T-cell (primary cell): ENCODE measurements at regions not wholly inside any gene's neighbourhood (a gene's known extent, or its start where the extent isn't known, plus 50 kb on each side); places are given as distances from the start of the nearest gene placed in this dataset.
A peak's percentile ranks its signal among the peaks of the same experiment; 100 is the strongest.

Source experiments
- ATAC-seq, 4 experiments: fragments of 200-7000 bp in 3 of 4; fragments of 150-1000 bp in 1 of 4; cut with Tn5 transposase; replicated peaks in 1 of 4; 1 replicate in 3 of 4; 2 replicates in 1 of 4; pipeline ENCODE4 v1.10.0; 2021; ENCODE audit warnings: moderate library complexity in 3 of 4, mild to moderate bottlenecking in 2 of 4, moderate number of reproducible peaks in 1 of 4
- CTCF ChIA-PET, 2 donors: fragments of 300-600 bp; sonication (Branson Sonifier 250); formaldehyde crosslinking; loops; one replicate each; lab custom pipeline; 2022; ENCODE audit warnings: antibody characterized with exemption in 2 of 2; lab: Charles Lee
- POLR2A ChIA-PET, 2 donors: fragments of 300-600 bp; sonication (Branson Sonifier 250); formaldehyde crosslinking; loops; one replicate each; lab custom pipeline; 2022; ENCODE audit warnings: antibody characterized with exemption in 2 of 2; lab: Charles Lee
- DNase-seq, 35 experiments: peaks; one replicate each; pipeline versions ENCODE4 v3.0.0 to v3.0.0-alpha.2; 2013 to 2023
- H3K27ac ChIP-seq: one replicate; pipeline ENCODE4 v1.5.1; 2013; ENCODE audit warnings: low read length
- H3K27me3 ChIP-seq, 2 experiments: replicated peaks in 1 of 2; 1 replicate in 1 of 2; 2 replicates in 1 of 2; pipeline versions ENCODE4 v1.6.1 to v1.7.0; 2013; ENCODE audit warnings: low read length in 1 of 2, mixed read lengths in 1 of 2; ENCODE audit not compliant: control insufficient read depth in 2 of 2, insufficient read depth in 2 of 2; ENCODE audit errors: extremely low read depth in 1 of 2
- H3K36me3 ChIP-seq, 2 donors: 1 replicate in 1 of 2; 2 replicates in 1 of 2; pipeline versions ENCODE4 v1.6.1 to v1.7.0; 2013; ENCODE audit warnings: low read length in 1 of 2; ENCODE audit not compliant: control insufficient read depth in 2 of 2, insufficient read depth in 1 of 2; ENCODE audit errors: extremely low read depth in 1 of 2
- H3K4me1 ChIP-seq, 2 experiments: 1 replicate in 1 of 2; 2 replicates in 1 of 2; pipeline versions ENCODE4 v1.6.1 to v1.7.0; 2013; ENCODE audit warnings: low read length in 2 of 2, mixed read lengths in 1 of 2; ENCODE audit not compliant: insufficient read depth in 2 of 2, control insufficient read depth in 1 of 2; ENCODE audit errors: extremely low read depth in 1 of 2
- H3K4me3 ChIP-seq, 2 donors: 1 replicate in 1 of 2; 2 replicates in 1 of 2; pipeline versions ENCODE4 v1.5.1 to v1.7.0; 2013; ENCODE audit warnings: mild to moderate bottlenecking in 2 of 2, low read length in 1 of 2, moderate library complexity in 1 of 2; ENCODE audit not compliant: control insufficient read depth in 1 of 2; ENCODE audit errors: extremely low read depth in 1 of 2
- H3K9me3 ChIP-seq: 2 replicates; pipeline ENCODE4 v1.7.0; 2013
- H3K27ac Mint-ChIP-seq, 2 donors: one replicate each; pipeline ENCODE4 v1.8.0; 2020 to 2021; ENCODE audit warnings: mild to moderate bottlenecking in 2 of 2, mixed read lengths in 2 of 2
- H3K27me3 Mint-ChIP-seq, 2 donors: one replicate each; pipeline ENCODE4 v1.8.0; 2021 to 2022; ENCODE audit warnings: mixed read lengths in 2 of 2
- H3K36me3 Mint-ChIP-seq: one replicate; pipeline ENCODE4 v1.8.0; 2021; ENCODE audit warnings: mixed read lengths
- H3K4me1 Mint-ChIP-seq, 3 donors: one replicate each; pipeline ENCODE4 v1.8.0; 2020 to 2022; ENCODE audit warnings: mixed read lengths in 3 of 3, mild to moderate bottlenecking in 1 of 3
- H3K4me3 Mint-ChIP-seq, 3 donors: one replicate each; pipeline ENCODE4 v1.8.0; 2020 to 2022; ENCODE audit warnings: mild to moderate bottlenecking in 3 of 3, mixed read lengths in 3 of 3, moderate library complexity in 3 of 3
- H3K9me3 Mint-ChIP-seq, 3 donors: one replicate each; pipeline ENCODE4 v1.8.0; 2020 to 2022; ENCODE audit warnings: mixed read lengths in 3 of 3
- WGBS: methylation state at CpG from one replicate; pipeline ENCODE4 v1.1.5; 2013; ENCODE audit warnings: missing lambda C conversion rate; ENCODE audit not compliant: insufficient coverage; 5-methylcytosine and 5-hydroxymethylcytosine counted together

DNA sequence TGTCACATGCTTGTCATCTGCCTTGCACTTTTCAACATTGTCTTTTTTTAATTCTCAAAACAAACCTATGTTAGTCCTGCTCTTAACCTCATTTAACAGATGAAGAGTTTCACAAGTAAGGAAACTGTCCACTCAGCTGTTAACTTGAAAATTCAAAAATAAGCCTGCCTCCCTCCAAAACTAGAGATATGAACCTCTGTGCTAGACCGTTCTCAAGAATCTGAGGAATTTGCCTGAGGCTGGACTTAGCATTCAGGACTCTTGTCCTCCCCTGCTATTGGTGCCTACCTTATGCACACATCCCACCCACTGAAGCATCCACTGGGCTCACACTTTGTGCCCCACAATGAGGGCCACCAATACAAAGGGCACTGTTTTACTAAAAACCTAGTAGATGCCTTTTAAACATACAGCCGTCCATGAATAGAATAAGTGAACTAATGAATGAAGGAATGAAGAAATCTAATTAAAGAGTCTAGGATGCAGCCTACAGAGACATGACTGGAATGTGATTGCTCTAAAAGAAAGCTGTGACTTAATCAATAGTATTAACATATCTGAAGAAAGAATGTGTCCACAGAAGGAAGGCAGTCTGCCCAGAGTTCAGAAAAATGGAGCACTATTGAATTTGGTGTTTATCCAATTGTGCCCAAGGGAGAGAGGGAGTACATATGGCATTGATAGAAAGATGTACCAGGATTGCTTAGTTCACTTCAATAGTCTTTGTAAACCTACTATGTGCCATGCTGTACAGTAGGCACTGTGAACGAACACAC, 238.5 kb downstream of the SPTSSA start:
- DNase-seq (no peak), ATAC-seq (no peak)
- Mint-ChIP-seq H3K27ac (no peak overlapping the region), H3K27me3 (peaks cover 6 to 7% of the 10 kb centered on the region in 2 donors), H3K36me3 (no peaks in the 10 kb centered on the region), H3K4me1 (peaks cover 7 to 13% (median 9%) of the 10 kb centered on the region in 3 donors), H3K4me3 (no peak overlapping the region), H3K9me3 (no peaks in the 10 kb centered on the region)
- no peaks in the 10 kb centered on the region for H3K4me1 ChIP-seq
- H3K9me3 ChIP-seq: no peaks in the 10 kb centered on the region
- peaks cover 0 to 3% of the 10 kb centered on the region in 2 experiments for H3K27me3 ChIP-seq
- POLR2A ChIA-PET: no interaction called here
- no peaks in the 10 kb centered on the region for H3K36me3 ChIP-seq
- no peak overlapping the region for H3K27ac ChIP-seq
- H3K4me3 ChIP-seq: no peak overlapping the region
- 88% methylated on average over 1 of the region's 3 CpGs for WGBS
- CTCF ChIA-PET: interaction anchor here in 1 of 2 donors (0.6 kb wide), 1 partner anchor 419 kb away, joined by 3 read pairs; no protein-coding TSS in a partner anchor

DNA sequence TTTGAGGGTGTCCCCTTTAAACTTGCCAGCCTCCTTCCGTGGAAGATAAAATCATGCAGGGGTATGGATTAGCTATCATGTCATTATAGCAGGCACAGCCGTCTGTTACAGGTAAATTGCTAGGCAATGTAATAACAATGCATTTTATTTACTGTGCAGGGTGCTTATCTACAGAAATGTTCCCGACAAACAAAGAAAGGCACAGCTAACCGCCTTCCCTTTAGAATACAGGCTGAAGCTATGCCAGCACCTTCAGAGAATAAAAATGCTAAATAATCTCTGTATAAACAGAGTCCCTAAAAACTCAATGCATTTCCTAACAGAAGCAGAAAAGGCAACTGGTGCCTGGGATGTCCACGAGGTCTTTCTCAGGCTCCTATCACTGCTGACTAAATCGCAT, 239.2 kb downstream of the SPTSSA start:
- POLR2A ChIA-PET: no interaction called here
- H3K9me3 Mint-ChIP-seq: no peaks in the 10 kb centered on the region

GRCh38 chr14:34222122-34222521, 239.9 kb downstream of the SPTSSA start:
- no peak overlapping the region for H3K4me3 Mint-ChIP-seq
- CTCF ChIA-PET: no interaction called here

More for the DNA sequence above, 239.2 kb downstream of the SPTSSA start:
- Histone ChIP-seq H3K27ac (no peak overlapping the region), H3K4me3 (no peak overlapping the region), H3K27me3 (peaks cover 0 to 3% of the 10 kb centered on the region in 2 experiments), H3K4me1 (no peaks in the 10 kb centered on the region), H3K36me3 (no peaks in the 10 kb centered on the region), H3K9me3 (no peaks in the 10 kb centered on the region)
- no peaks in the 10 kb centered on the region for H3K36me3 Mint-ChIP-seq
- H3K4me3 Mint-ChIP-seq: no peak overlapping the region
- no peak overlapping the region for H3K27ac Mint-ChIP-seq
- CTCF ChIA-PET: no interaction called here
- WGBS: 92% methylated on average over 2 of the region's 6 CpGs
- ATAC-seq: no peak
- H3K4me1 Mint-ChIP-seq: peaks cover 3 to 11% (median 8%) of the 10 kb centered on the region in 3 donors
- H3K27me3 Mint-ChIP-seq: peaks cover 5 to 6% of the 10 kb centered on the region in 2 donors
- no peak for DNase-seq

DNA sequence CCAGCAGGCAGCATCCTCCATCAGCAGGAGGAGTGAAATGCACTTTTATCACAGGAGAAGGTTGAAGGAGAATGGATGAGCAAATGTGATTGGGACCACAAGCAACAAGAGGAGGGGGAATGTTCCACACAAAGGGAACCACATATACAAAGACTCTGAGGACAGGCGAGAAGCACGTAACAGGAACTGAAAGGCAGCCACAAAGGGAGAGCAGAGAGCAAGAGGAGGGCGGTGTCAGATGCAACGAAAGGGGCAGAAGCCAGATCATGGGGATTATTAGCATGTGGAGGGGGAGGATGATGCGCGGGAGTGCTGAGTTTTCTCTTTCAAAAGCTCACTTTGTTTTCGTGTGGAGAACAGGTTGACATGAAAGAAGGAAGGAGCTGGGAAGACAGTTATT, 241.1 kb downstream of the SPTSSA start:
- no peak overlapping the region for H3K27ac ChIP-seq

More at GRCh38 chr14:34222122-34222521, 239.9 kb downstream of the SPTSSA start:
- Histone ChIP-seq H3K4me1 (no peaks in the 10 kb centered on the region), H3K36me3 (no peaks in the 10 kb centered on the region), H3K27ac (no peak overlapping the region), H3K27me3 (peaks cover 0 to 3% of the 10 kb centered on the region in 2 experiments), H3K9me3 (no peaks in the 10 kb centered on the region), H3K4me3 (no peak overlapping the region)
- Mint-ChIP-seq H3K27ac (no peak overlapping the region), H3K36me3 (no peaks in the 10 kb centered on the region), H3K9me3 (no peaks in the 10 kb centered on the region), H3K27me3 (peaks cover 0 to 4% of the 10 kb centered on the region in 2 donors), H3K4me1 (peaks cover 0 to 7% (median 4%) of the 10 kb centered on the region in 3 donors)
- DNase-seq: no peak
- no CpG with 5 or more reads among the region's 3 CpGs for WGBS
- POLR2A ChIA-PET: no interaction called here
- no peak for ATAC-seq

GRCh38 chr14:34220378-34220706, 241.7 kb downstream of the SPTSSA start:
- Mint-ChIP-seq H3K9me3 (no peaks in the 10 kb centered on the region), H3K4me3 (no peak overlapping the region), H3K27ac (no peak overlapping the region), H3K27me3 (peaks cover 0 to 4% of the 10 kb centered on the region in 2 donors), H3K36me3 (no peaks in the 10 kb centered on the region), H3K4me1 (peaks cover 0 to 7% (median 4%) of the 10 kb centered on the region in 3 donors)
- no CpG with 5 or more reads among the region's 2 CpGs for WGBS
- Histone ChIP-seq H3K27me3 (peaks cover 0 to 3% of the 10 kb centered on the region in 2 experiments), H3K4me3 (no peak overlapping the region), H3K9me3 (no peaks in the 10 kb centered on the region), H3K4me1 (no peaks in the 10 kb centered on the region), H3K36me3 (no peaks in the 10 kb centered on the region), H3K27ac (no peak overlapping the region)
- ChIA-PET POLR2A (no interaction called here), CTCF (no interaction called here)
- DNase-seq: no peak
- ATAC-seq: no peak

More for the DNA sequence above, 241.1 kb downstream of the SPTSSA start:
- no peaks in the 10 kb centered on the region for H3K9me3 ChIP-seq
- Mint-ChIP-seq H3K36me3 (no peaks in the 10 kb centered on the region), H3K9me3 (no peaks in the 10 kb centered on the region), H3K4me1 (peaks cover 0 to 7% (median 4%) of the 10 kb centered on the region in 3 donors), H3K27ac (peak overlapping the region in 1 of 2 donors; percentile 47), H3K27me3 (peaks cover 0 to 4% of the 10 kb centered on the region in 2 donors), H3K4me3 (peak overlapping the region in 1 of 3 donors; percentile 24)
- DNase-seq (peak in 1 of 35 experiments; percentile 6), ATAC-seq (peak in 3 of 4 experiments; percentile 40 to 65 (median 56))
- no peaks in the 10 kb centered on the region for H3K4me1 ChIP-seq
- ChIA-PET POLR2A (no interaction called here), CTCF (no interaction called here)
- WGBS: 25% methylated on average over 7 of the region's 7 CpGs
- no peak overlapping the region for H3K4me3 ChIP-seq
- H3K36me3 ChIP-seq: no peaks in the 10 kb centered on the region
- peaks cover 0 to 3% of the 10 kb centered on the region in 2 experiments for H3K27me3 ChIP-seq

DNA sequence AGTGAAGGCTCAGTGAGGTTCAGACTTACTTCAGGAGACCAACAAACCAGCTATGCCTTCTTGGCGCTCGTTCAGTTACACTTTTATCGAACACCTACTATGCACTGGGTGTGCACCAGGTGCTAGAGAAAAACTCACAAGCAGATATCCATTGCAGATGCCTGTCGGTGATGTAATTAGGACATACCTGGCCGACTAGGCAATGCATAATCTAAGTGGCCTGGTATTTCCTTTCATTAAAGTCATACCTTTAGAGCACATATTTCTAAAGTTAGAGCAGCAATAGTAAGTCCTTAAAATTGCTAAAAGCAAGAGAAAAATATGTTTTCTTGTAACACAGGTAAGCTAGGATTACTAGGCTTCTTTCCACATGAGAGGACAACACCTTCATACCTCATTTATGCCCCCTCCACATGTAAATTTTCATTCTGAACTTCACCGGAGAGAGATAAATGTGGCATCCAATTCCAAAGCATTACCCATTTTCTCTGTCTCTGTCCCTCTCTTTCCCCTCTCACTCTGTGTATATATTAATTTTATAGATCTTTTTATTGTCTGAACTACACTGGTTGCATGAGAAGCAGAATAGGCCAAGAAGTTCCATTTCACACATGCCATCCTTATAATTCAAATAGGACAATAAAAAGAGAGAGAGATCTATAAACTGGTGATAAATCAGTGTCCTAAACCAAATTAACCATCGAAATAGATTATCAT, 242.2 kb downstream of the SPTSSA start:
- H3K4me3 ChIP-seq: no peak overlapping the region
- H3K36me3 ChIP-seq: no peaks in the 10 kb centered on the region
- ChIA-PET POLR2A (no interaction called here), CTCF (interaction anchor here (0.6 to 1.2 kb wide), 2 partner anchors 11 to 335 kb away, joined by 3 to 5 read pairs; no protein-coding TSS in a partner anchor)
- H3K4me1 ChIP-seq: no peaks in the 10 kb centered on the region
- Mint-ChIP-seq H3K9me3 (no peaks in the 10 kb centered on the region), H3K4me3 (no peak overlapping the region), H3K36me3 (no peaks in the 10 kb centered on the region), H3K27me3 (peaks cover 0 to 4% of the 10 kb centered on the region in 2 donors), H3K27ac (no peak overlapping the region), H3K4me1 (peaks cover 0 to 7% (median 4%) of the 10 kb centered on the region in 3 donors)
- ATAC-seq: no peak
- H3K9me3 ChIP-seq: no peaks in the 10 kb centered on the region
- WGBS: 100% methylated on average over 3 of the region's 7 CpGs
- H3K27me3 ChIP-seq: peaks cover 0 to 3% of the 10 kb centered on the region in 2 experiments
- no peak overlapping the region for H3K27ac ChIP-seq
- DNase-seq: no peak
